Liver (tissue), 7 donors: ENCODE measurements at regions not wholly inside any gene's neighbourhood (a gene's known extent, or its start where the extent isn't known, plus 50 kb on each side); places are given as distances from the start of the nearest gene placed in this dataset.

ENCODE experiments used
- DNase-seq: peaks from one replicate; pipeline ENCODE4 v3.0.0-alpha.2; 2017; ENCODE audit warnings: low spot score
- H3K27ac ChIP-seq, 2 donors: one replicate each; pipeline ENCODE4 v1.7.0; 2013; ENCODE audit warnings: inconsistent platforms in 2 of 2, low read length in 2 of 2, control low read depth in 1 of 2, low read depth in 1 of 2, mild to moderate bottlenecking in 1 of 2
- H3K27me3 ChIP-seq, 4 donors: one replicate each; pipeline versions ENCODE4 v1.6.1 to v1.7.0; 2013; ENCODE audit warnings: low read length in 3 of 4, inconsistent platforms in 1 of 4, mild to moderate bottlenecking in 1 of 4, moderate library complexity in 1 of 4; ENCODE audit not compliant: control insufficient read depth in 4 of 4, insufficient read depth in 4 of 4
- H3K36me3 ChIP-seq, 4 donors: one replicate each; pipeline versions ENCODE4 v1.6.1 to v1.7.0; 2013; ENCODE audit warnings: low read length in 3 of 4, mild to moderate bottlenecking in 3 of 4, low read depth in 1 of 4, moderate library complexity in 1 of 4; ENCODE audit not compliant: control insufficient read depth in 4 of 4, insufficient read depth in 3 of 4
- H3K4me1 ChIP-seq, 4 donors: one replicate each; pipeline versions ENCODE4 v1.6.1 to v1.7.0; 2013; ENCODE audit warnings: low read length in 3 of 4, mild to moderate bottlenecking in 3 of 4, moderate library complexity in 1 of 4; ENCODE audit not compliant: control insufficient read depth in 4 of 4, insufficient read depth in 4 of 4
- H3K4me3 ChIP-seq, 3 donors: one replicate each; pipeline versions ENCODE4 v1.6.1 to v1.7.0; 2013; ENCODE audit warnings: low read length in 3 of 3, control low read depth in 1 of 3, low read depth in 1 of 3, mild to moderate bottlenecking in 1 of 3
- H3K9ac ChIP-seq, 2 donors: one replicate each; pipeline ENCODE4 v1.7.0; 2013; ENCODE audit warnings: low read length in 2 of 2, mild to moderate bottlenecking in 2 of 2, moderate library complexity in 2 of 2, control low read depth in 1 of 2, low read depth in 1 of 2
- H3K9me3 ChIP-seq, 4 donors: one replicate each; pipeline versions ENCODE4 v1.6.1 to v1.7.0; 2013; ENCODE audit warnings: low read length in 3 of 4; ENCODE audit not compliant: control insufficient read depth in 4 of 4
- ATF3 ChIP-seq: IDR thresholded peaks from 2 replicates; pipeline ENCODE4 v1.6.1; 2016; ENCODE audit warnings: antibody characterized with exemption
- EGR1 ChIP-seq, 2 donors: IDR thresholded peaks; 2 replicates each; pipeline ENCODE4 v1.6.1; 2016 to 2018; ENCODE audit warnings: antibody characterized with exemption in 2 of 2, low read depth in 2 of 2
- FOXA1 ChIP-seq: IDR thresholded peaks from 2 replicates; pipeline ENCODE4 v1.6.1; 2016; ENCODE audit warnings: antibody characterized with exemption
- FOXA2 ChIP-seq: IDR thresholded peaks from 2 replicates; pipeline ENCODE4 v1.6.1; 2016; ENCODE audit warnings: antibody characterized with exemption
- GABPA ChIP-seq, 2 donors: IDR thresholded peaks in 1 of 2; conservative IDR thresholded peaks in 1 of 2; 2 replicates each; pipeline ENCODE4 v1.6.1; 2016; ENCODE audit warnings: antibody characterized with exemption in 2 of 2, mild to moderate bottlenecking in 1 of 2, moderate library complexity in 1 of 2
- HNF4A ChIP-seq, 2 donors: conservative IDR thresholded peaks; 2 replicates each; pipeline ENCODE4 v1.6.1; 2016; ENCODE audit warnings: antibody characterized with exemption in 2 of 2, mild to moderate bottlenecking in 2 of 2
- HNF4G ChIP-seq: IDR thresholded peaks from 2 replicates; pipeline ENCODE4 v1.6.1; 2016; ENCODE audit warnings: antibody characterized with exemption
- JUND ChIP-seq, 2 donors: IDR thresholded peaks; 2 replicates each; pipeline ENCODE4 v1.6.1; 2016; ENCODE audit warnings: antibody characterized with exemption in 2 of 2
- MAX ChIP-seq: IDR thresholded peaks from 2 replicates; pipeline ENCODE4 v1.6.1; 2016; ENCODE audit warnings: antibody characterized with exemption
- NR2F2 ChIP-seq: IDR thresholded peaks from 2 replicates; pipeline ENCODE4 v1.6.1; 2016; ENCODE audit warnings: antibody characterized with exemption
- RAD21 ChIP-seq, 2 donors: IDR thresholded peaks; 2 replicates each; pipeline ENCODE4 v1.6.1; 2016; ENCODE audit warnings: antibody characterized with exemption in 2 of 2, mild to moderate bottlenecking in 2 of 2
- RXRA ChIP-seq, 2 donors: IDR thresholded peaks; 2 replicates each; pipeline ENCODE4 v1.6.1; 2017 to 2018; ENCODE audit warnings: antibody characterized with exemption in 2 of 2, mild to moderate bottlenecking in 1 of 2
- SP1 ChIP-seq: IDR thresholded peaks from 2 replicates; pipeline ENCODE4 v1.6.1; 2018; ENCODE audit warnings: antibody characterized with exemption, mild to moderate bottlenecking
- TAF1 ChIP-seq: conservative IDR thresholded peaks from 2 replicates; pipeline ENCODE4 v1.6.1; 2016; ENCODE audit warnings: antibody characterized with exemption, mild to moderate bottlenecking
- YY1 ChIP-seq: IDR thresholded peaks from 2 replicates; pipeline ENCODE4 v1.6.1; 2016; ENCODE audit warnings: antibody characterized with exemption, mild to moderate bottlenecking
- ZBTB33 ChIP-seq: IDR thresholded peaks from 2 replicates; pipeline ENCODE4 v1.6.1; 2016; ENCODE audit warnings: antibody characterized with exemption
- TF ChIP-seq, protein P1 (sequence below): IDR thresholded peaks from 2 replicates; pipeline ENCODE4 v1.6.1; 2016; ENCODE audit warnings: antibody characterized with exemption, mild to moderate bottlenecking
- TF ChIP-seq, protein P2 (sequence below): fragments of 150-350 bp; IDR thresholded peaks from 2 replicates; pipeline ENCODE4 v1.5.1; 2017; ENCODE audit warnings: improper control_type of control experiment, low read depth, low read length; ENCODE audit not compliant: missing input control
- donor health status: healthy.
- donor health status: healthy.
- donor health status: healthy.
- donor health status: healthy.

DNA sequence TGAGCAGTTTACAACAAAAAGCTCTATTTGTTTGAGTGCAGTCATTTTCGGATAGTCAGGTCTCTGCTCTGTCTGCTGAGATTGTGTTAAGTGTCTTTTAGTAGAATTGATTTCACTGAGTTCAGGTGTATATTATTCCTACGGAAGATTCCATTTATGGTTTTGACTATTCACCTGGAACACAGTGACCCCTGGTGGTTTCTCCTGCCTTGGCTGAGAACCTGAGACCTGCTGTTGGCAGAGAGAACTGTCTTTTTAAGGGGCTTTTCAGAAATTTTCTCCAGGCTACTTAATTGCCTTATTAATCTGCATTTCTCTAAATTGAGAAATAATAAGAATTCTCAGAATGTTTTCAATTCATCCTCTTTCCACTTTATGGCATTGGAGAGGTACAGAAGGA, 508.0 kb downstream of the TBC1D32 start (continued):
- TF ChIP-seq, protein P1, sequence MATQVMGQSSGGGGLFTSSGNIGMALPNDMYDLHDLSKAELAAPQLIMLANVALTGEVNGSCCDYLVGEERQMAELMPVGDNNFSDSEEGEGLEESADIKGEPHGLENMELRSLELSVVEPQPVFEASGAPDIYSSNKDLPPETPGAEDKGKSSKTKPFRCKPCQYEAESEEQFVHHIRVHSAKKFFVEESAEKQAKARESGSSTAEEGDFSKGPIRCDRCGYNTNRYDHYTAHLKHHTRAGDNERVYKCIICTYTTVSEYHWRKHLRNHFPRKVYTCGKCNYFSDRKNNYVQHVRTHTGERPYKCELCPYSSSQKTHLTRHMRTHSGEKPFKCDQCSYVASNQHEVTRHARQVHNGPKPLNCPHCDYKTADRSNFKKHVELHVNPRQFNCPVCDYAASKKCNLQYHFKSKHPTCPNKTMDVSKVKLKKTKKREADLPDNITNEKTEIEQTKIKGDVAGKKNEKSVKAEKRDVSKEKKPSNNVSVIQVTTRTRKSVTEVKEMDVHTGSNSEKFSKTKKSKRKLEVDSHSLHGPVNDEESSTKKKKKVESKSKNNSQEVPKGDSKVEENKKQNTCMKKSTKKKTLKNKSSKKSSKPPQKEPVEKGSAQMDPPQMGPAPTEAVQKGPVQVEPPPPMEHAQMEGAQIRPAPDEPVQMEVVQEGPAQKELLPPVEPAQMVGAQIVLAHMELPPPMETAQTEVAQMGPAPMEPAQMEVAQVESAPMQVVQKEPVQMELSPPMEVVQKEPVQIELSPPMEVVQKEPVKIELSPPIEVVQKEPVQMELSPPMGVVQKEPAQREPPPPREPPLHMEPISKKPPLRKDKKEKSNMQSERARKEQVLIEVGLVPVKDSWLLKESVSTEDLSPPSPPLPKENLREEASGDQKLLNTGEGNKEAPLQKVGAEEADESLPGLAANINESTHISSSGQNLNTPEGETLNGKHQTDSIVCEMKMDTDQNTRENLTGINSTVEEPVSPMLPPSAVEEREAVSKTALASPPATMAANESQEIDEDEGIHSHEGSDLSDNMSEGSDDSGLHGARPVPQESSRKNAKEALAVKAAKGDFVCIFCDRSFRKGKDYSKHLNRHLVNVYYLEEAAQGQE, result no peak
- TF ChIP-seq YY1, result no peak
- TF ChIP-seq FOXA1, result no peak
- TF ChIP-seq JUND (IDR thresholded peaks at IDR 0.05), result no peak

DNA sequence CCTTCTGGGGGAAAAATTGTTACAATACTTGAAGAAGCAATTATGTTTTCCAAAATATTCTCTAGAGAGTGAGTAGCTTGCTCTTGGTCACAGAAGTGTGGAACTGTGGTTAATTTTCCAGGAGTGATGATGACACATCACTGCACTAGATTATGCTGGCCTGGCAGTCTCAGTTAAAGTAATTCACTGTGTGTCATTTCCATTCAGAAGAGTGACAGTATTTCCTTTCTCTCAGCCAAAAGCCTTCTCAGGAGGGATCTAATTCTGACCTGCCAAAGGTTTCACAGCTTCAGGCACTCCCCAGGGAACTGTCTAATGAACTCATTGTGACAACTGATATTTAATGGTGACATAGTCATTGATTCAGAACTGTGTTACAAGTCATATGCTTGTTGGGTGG, 517.5 kb downstream of the TBC1D32 start:
- Histone ChIP-seq H3K27ac (no peak overlapping the region), H3K4me1 (no peaks in the 10 kb centered on the region), H3K36me3 (no peaks in the 10 kb centered on the region), H3K4me3 (no peak overlapping the region), H3K27me3 (no peaks in the 10 kb centered on the region), H3K9me3 (no peaks in the 10 kb centered on the region), H3K9ac (no peak overlapping the region)
- TF ChIP-seq HNF4A (conservative IDR thresholded peaks at IDR 0.05) (no peak), NR2F2 (no peak), FOXA2 (no peak), ATF3 (no peak), MAX (no peak), SP1 (no peak), FOXA1 (no peak), RXRA (IDR thresholded peaks at IDR 0.05) (no peak), EGR1 (IDR thresholded peaks at IDR 0.05; ENCODE audit: low read depth in 2 of 2) (no peak), RAD21 (IDR thresholded peaks at IDR 0.05) (no peak), GABPA (IDR thresholded peaks at IDR 0.05 in 1 of 2, conservative IDR thresholded peaks at IDR 0.05 in 1 of 2) (no peak), YY1 (no peak), JUND (IDR thresholded peaks at IDR 0.05) (no peak), HNF4G (no peak), TAF1 (no peak), ZBTB33 (no peak)
- TF ChIP-seq, protein P1, result no peak
- TF ChIP-seq, protein P2, sequence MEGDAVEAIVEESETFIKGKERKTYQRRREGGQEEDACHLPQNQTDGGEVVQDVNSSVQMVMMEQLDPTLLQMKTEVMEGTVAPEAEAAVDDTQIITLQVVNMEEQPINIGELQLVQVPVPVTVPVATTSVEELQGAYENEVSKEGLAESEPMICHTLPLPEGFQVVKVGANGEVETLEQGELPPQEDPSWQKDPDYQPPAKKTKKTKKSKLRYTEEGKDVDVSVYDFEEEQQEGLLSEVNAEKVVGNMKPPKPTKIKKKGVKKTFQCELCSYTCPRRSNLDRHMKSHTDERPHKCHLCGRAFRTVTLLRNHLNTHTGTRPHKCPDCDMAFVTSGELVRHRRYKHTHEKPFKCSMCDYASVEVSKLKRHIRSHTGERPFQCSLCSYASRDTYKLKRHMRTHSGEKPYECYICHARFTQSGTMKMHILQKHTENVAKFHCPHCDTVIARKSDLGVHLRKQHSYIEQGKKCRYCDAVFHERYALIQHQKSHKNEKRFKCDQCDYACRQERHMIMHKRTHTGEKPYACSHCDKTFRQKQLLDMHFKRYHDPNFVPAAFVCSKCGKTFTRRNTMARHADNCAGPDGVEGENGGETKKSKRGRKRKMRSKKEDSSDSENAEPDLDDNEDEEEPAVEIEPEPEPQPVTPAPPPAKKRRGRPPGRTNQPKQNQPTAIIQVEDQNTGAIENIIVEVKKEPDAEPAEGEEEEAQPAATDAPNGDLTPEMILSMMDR, result no peak
- DNase-seq, result no peak
